NOMO-1 (cell line): ENCODE measurements at regions not wholly inside any gene's neighbourhood (a gene's known extent, or its start where the extent isn't known, plus 50 kb on each side); places are given as distances from the start of the nearest gene placed in this dataset.

Experiments
- DNase-seq, 2 experiments: peaks; one replicate each; lab custom pipeline; 2025; ENCODE audit not compliant: unreplicated experiment in 2 of 2; lab: John Stamatoyannopoulos, UW

DNA sequence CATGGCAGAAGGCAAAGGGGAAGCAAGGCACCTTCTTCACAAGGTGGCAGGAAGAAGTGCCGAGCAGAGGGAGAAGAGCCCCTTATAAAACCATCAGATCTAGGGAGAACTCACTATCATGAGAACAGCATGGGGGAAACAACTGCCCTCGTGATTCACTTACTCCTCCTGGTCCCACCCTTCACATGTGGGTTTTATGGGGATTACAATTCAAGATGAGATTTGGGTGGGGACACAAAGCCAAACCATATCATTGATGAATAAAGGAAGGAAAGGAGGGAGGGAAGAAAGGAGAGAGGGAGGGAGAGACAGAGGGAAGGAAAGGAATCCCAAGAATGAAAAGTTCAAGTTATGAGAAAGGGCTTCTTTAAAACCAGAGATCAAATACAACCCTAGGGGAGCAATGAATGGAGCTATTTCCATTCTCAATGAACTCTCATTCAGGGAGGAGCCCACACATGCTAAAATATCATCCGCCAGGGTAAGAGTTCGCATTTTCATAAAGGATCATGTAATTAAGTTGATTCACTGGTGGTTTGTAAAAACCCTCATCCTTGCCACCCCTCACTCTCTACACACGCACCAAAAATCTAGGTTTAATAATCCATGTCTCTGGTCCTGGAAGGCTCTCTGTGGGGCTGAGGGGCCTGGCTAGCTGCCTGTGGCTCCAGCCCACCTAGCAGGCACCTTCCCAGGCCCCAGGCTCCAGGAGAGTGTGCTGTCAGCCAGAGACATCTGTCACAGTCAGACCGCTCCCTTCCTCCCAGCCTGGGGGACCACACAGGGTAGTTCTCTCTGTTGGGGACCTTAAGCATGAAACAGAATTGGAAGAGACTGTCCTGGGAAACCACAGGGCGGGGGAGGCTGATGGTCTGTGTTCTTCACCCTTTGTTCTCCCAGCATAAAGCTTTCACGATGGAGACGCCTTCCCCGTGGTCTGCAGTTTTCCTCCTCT is 94.0 kb downstream of the CCDC185 start:
- no peak for DNase-seq

DNA sequence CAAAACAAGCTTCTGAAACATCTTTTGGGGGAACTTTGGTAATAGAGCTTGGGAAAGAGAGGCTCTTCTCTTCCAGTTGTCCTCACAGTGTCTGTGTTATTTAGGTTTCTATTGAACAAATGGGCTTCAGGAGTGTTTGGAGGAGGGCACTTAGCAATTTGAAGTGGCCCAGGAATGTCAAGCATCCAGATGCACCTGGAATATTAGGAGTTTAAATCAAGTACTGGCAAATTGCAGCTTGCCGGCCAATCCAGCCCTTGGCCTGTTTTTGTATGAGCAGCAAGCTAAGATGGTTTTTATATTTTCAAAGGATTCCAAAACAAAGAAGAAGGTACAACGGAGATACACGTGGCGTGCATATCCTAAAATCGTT is 94.7 kb downstream of the CCDC185 start:
- DNase-seq, result no peak

DNA sequence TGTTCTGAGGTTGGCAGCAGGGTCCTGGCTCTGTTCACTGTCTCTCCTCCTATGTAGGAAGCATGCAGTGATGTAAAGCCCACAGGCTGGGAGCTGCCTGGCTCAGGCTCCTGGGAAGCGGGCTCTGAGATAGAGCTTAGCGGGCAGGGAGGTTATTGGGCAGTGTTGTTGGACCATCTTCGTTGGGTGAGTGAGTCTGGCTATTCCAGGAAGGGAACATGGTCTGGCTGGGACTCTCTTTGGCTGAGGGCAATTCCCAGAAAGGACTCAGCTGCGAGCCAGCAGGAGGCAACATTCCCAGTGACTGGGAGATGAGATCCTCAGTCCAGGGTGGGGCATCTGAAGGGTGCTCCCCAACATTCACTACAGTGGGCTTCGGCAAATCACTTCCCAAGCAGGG is 96.2 kb downstream of the CCDC185 start:
- no peak for DNase-seq

DNA sequence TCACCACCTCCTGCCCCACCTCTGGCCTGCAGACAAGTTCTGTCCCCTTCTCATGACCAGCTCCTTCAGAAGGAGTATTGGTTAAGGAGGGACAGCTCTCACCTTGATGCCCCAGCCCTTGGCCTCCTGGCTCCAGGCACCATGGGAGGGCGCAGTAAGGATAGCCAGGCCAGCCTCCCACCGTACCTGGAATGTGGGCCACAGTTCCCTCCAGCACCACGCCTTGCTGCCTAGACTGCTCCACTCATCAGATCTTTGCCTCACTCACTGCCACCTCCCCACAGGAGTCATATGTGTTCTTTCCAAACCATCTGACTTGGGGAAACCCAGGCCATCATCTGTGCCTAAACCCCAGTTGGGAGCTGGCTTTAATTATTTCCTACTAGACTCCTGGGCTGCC is 97.0 kb downstream of the CCDC185 start:
- no peak for DNase-seq
